D721Med (cell line): ENCODE measurements at regions not wholly inside any gene's neighbourhood (a gene's known extent, or its start where the extent isn't known, plus 50 kb on each side); places are given as distances from the start of the nearest gene placed in this dataset.

ENCODE experiments used
- DNase-seq: peaks from one replicate; pipeline ENCODE4 v3.0.0; 2011; ENCODE audit warnings: low spot score; ENCODE audit not compliant: insufficient read length
- FAIRE-seq: peaks from 2 replicates; lab custom pipeline; 2011; peaks lifted over from hg19 to GRCh38; lab: Jason Lieb, UNC
- TF ChIP-seq, protein P1 (sequence below): IDR thresholded peaks from 2 replicates; pipeline ENCODE4 v1.5.1; 2012; ENCODE audit warnings: mild to moderate bottlenecking, control low read depth; ENCODE audit not compliant: insufficient read depth; ENCODE audit errors: missing control alignments

DNA sequence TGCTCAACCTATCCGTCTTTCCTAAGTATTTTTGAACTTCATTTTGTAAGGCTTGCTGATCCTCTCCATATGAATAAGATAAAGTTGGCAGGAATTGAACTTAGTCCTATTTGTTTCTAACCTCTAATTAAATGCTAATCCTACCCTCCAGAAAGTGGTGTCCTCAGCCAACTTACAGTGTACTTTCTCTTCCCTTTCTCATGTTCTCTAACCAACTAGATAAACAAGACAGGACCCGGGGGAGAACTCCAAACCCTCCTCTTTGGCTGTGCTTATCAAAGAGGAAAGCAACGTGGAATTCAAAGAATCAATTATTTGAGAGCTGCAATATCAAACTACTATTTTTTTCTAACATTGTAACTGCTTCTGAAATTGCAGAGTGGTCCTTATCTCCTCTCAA, 56.5 kb upstream of the NRSN1 start:
- TF ChIP-seq, protein P1, sequence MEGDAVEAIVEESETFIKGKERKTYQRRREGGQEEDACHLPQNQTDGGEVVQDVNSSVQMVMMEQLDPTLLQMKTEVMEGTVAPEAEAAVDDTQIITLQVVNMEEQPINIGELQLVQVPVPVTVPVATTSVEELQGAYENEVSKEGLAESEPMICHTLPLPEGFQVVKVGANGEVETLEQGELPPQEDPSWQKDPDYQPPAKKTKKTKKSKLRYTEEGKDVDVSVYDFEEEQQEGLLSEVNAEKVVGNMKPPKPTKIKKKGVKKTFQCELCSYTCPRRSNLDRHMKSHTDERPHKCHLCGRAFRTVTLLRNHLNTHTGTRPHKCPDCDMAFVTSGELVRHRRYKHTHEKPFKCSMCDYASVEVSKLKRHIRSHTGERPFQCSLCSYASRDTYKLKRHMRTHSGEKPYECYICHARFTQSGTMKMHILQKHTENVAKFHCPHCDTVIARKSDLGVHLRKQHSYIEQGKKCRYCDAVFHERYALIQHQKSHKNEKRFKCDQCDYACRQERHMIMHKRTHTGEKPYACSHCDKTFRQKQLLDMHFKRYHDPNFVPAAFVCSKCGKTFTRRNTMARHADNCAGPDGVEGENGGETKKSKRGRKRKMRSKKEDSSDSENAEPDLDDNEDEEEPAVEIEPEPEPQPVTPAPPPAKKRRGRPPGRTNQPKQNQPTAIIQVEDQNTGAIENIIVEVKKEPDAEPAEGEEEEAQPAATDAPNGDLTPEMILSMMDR, result no peak
- no peak for DNase-seq
- FAIRE-seq, result no peak

DNA sequence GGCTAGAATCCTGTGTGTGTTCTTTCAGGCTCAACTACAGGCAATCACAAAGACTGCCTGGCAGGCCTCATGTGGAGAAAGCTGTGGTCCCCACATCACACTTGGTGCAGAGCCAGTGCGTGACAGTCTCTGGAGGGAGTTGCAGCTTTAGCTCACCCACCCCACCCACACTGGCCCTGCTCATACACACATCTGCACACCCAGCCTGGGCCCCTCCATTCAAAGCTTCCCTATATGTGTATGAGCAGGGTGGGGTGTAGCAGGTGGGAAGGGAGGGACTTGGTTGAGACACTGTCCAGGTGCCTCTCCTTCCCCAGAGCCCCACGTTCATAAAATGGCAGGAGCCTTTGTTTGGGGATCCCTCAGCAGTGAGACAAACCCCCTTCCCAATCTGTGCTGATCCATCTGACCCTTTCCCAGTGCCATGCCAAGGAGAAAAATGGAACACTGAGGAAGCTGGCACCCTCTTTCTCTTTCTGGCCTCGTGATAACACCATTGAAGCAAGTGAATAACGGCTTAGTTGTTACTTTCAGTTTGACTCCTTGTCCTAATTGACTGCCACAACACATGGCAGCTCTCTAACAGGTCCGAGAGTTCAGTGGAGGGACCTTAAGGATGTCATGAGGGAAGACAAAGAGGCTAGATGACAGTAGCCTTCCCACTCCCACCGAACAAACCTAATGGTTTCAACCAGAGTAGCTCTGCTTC, 53.8 kb upstream of the NRSN1 start:
- DNase-seq (no peak), FAIRE-seq (no peak)
- TF ChIP-seq, protein P1, result no peak

DNA sequence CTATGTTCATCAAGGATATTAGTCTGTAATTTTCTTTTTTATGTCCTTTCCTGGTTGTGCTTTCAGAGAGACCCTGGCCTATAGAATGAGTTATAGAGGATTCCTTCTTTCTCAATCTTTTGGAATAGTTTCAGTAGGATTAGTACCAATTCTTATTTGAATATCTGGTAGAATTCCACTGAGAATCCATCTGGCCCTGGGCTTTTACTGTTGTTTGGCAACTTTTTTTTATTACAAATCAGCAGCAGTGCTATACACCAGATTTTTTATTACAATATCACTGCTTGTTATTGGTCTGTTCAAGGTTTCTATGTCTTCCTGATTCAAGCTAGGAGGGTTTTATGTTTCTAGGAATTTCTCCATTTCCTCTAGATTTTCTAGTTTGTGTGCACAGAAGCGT, 50.0 kb upstream of the NRSN1 start:
- DNase-seq (no peak), FAIRE-seq (no peak)
- TF ChIP-seq, protein P1, result no peak
